Type B pancreatic cell (in vitro differentiated cells): ENCODE measurements at regions not wholly inside any gene's neighbourhood (a gene's known extent, or its start where the extent isn't known, plus 50 kb on each side); places are given as distances from the start of the nearest gene placed in this dataset.
A peak's percentile ranks its signal among the peaks of the same experiment; 100 is the strongest.

Experiments used
- DNase-seq: peaks from one replicate; pipeline ENCODE4 v3.0.0; 2021; ENCODE audit warnings: mixed read lengths; ENCODE audit not compliant: unreplicated experiment; ENCODE audit errors: extremely low spot score
- H3K27ac Mint-ChIP-seq: 2 replicates; pipeline ENCODE4 v1.8.0; 2021; ENCODE audit warnings: mild to moderate bottlenecking, mixed read lengths
- H3K27me3 Mint-ChIP-seq: 2 replicates; pipeline ENCODE4 v1.8.0; 2021; ENCODE audit warnings: mixed read lengths
- H3K36me3 Mint-ChIP-seq: 2 replicates; pipeline ENCODE4 v1.8.0; 2021; ENCODE audit warnings: mixed read lengths
- H3K4me1 Mint-ChIP-seq: one replicate; pipeline ENCODE4 v1.8.0; 2021; ENCODE audit warnings: mixed read lengths; ENCODE audit not compliant: unreplicated experiment
- H3K4me3 Mint-ChIP-seq: 2 replicates; pipeline ENCODE4 v1.8.0; 2021; ENCODE audit warnings: mild to moderate bottlenecking, mixed read lengths
- H3K9me3 Mint-ChIP-seq: 2 replicates; pipeline ENCODE4 v1.8.0; 2021; ENCODE audit warnings: mixed read lengths
- TF ChIP-seq, protein P1 (sequence below): fragments of 200-600 bp; sonication (generic); conservative IDR thresholded peaks from 2 replicates; pipeline ENCODE4 v1.5.0; 2021; ENCODE audit warnings: antibody characterized with exemption, mild to moderate bottlenecking

GRCh38 chr3:28947751-28948150 lies 333.1 kb upstream of the RBMS3 start:
- Mint-ChIP-seq H3K27ac (no peak overlapping the region), H3K36me3 (no peaks in the 10 kb centered on the region), H3K9me3 (no peaks in the 10 kb centered on the region), H3K27me3 (no peaks in the 10 kb centered on the region), H3K4me1 (peaks cover 6% of the 10 kb centered on the region), H3K4me3 (no peak overlapping the region)
- TF ChIP-seq, protein P1, sequence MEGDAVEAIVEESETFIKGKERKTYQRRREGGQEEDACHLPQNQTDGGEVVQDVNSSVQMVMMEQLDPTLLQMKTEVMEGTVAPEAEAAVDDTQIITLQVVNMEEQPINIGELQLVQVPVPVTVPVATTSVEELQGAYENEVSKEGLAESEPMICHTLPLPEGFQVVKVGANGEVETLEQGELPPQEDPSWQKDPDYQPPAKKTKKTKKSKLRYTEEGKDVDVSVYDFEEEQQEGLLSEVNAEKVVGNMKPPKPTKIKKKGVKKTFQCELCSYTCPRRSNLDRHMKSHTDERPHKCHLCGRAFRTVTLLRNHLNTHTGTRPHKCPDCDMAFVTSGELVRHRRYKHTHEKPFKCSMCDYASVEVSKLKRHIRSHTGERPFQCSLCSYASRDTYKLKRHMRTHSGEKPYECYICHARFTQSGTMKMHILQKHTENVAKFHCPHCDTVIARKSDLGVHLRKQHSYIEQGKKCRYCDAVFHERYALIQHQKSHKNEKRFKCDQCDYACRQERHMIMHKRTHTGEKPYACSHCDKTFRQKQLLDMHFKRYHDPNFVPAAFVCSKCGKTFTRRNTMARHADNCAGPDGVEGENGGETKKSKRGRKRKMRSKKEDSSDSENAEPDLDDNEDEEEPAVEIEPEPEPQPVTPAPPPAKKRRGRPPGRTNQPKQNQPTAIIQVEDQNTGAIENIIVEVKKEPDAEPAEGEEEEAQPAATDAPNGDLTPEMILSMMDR = no peak
- no peak for DNase-seq

DNA sequence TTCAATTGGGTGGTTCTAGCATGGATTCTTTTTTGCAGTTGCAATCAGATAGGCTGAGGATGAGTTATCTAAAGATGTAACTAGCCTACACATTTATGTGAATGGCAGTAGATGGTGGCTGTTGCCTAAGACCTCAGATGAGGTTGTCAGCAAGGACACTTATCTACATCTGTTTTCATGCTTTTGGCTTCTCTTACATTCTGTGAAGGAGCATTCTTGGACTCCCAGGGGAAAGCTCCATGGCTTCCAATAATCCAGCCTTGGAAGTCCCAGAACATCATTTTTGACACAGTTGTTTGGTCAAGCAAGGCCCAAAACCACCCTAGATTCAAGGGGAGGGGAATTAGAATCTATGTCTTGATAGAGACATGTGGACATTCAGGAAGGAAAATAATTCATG lies 332.2 kb upstream of the RBMS3 start:
- TF ChIP-seq, protein P1 = no peak
- no peaks in the 10 kb centered on the region for H3K27me3 Mint-ChIP-seq

GRCh38 chr3:28949580-28949979 lies 331.3 kb upstream of the RBMS3 start:
- Mint-ChIP-seq H3K4me1 (peaks cover 6% of the 10 kb centered on the region), H3K36me3 (no peaks in the 10 kb centered on the region), H3K4me3 (no peak overlapping the region), H3K27ac (no peak overlapping the region), H3K27me3 (no peaks in the 10 kb centered on the region), H3K9me3 (no peaks in the 10 kb centered on the region)
- TF ChIP-seq, protein P1 = no peak
- DNase-seq = no peak

More for the DNA sequence above, 332.2 kb upstream of the RBMS3 start:
- no peak for DNase-seq
- Mint-ChIP-seq H3K4me1 (peaks cover 6% of the 10 kb centered on the region), H3K36me3 (no peaks in the 10 kb centered on the region), H3K27ac (no peak overlapping the region), H3K9me3 (no peaks in the 10 kb centered on the region), H3K4me3 (no peak overlapping the region)

- H3K4me1 Mint-ChIP-seq = peaks cover 6% of the 10 kb centered on the region
- H3K27ac Mint-ChIP-seq = no peak overlapping the region
- H3K27me3 Mint-ChIP-seq = no peaks in the 10 kb centered on the region
- DNase-seq = no peak
- H3K9me3 Mint-ChIP-seq = no peaks in the 10 kb centered on the region
- no peak overlapping the region for H3K4me3 Mint-ChIP-seq
- H3K36me3 Mint-ChIP-seq = no peaks in the 10 kb centered on the region
- TF ChIP-seq, protein P1 = no peak
These were observed 330.3 kb upstream of the RBMS3 start for GRCh38 chr3:28950614-28951013.

- no peaks in the 10 kb centered on the region for H3K9me3 Mint-ChIP-seq
- no peaks in the 10 kb centered on the region for H3K27me3 Mint-ChIP-seq
- no peaks in the 10 kb centered on the region for H3K36me3 Mint-ChIP-seq
- TF ChIP-seq, protein P1 = peak; percentile 41
- no peak overlapping the region for H3K27ac Mint-ChIP-seq
- H3K4me1 Mint-ChIP-seq = peaks cover 6% of the 10 kb centered on the region
- H3K4me3 Mint-ChIP-seq = no peak overlapping the region
- DNase-seq = no peak
These were observed 328.9 kb upstream of the RBMS3 start for GRCh38 chr3:28951772-28952556.
